HepG2 (cell line): ENCODE measurements at regions not wholly inside any gene's neighbourhood (a gene's known extent, or its start where the extent isn't known, plus 50 kb on each side); places are given as distances from the start of the nearest gene placed in this dataset.
A peak's percentile ranks its signal among the peaks of the same experiment; 100 is the strongest.

Experiments
- ATAC-seq: fragments of 200-7000 bp; cut with Tn5 transposase; 3 replicates; pipeline ENCODE4 v1.9.1; 2020; ENCODE audit warnings: mild to moderate bottlenecking, moderate library complexity
- BruUV-seq: library from RNA; stranded (reverse); fragments of 400-500 nt; replicated peaks from 2 replicates; lab custom pipeline; 2021; lab: Mats Ljungman, UMichigan
- CTCF ChIA-PET: fragments of 300-600 bp; formaldehyde crosslinking; extraction: SDS; loops from one replicate; lab custom pipeline; 2021; ENCODE audit warnings: low total read pairs, inconsistent platforms, low intra/inter-chr PET ratio; lab: Yijun Ruan, JAX
- POLR2A ChIA-PET: fragments of 350-600 bp; sonication (Branson Sonifier 250); formaldehyde crosslinking; loops from one replicate; lab custom pipeline; 2020; ENCODE audit warnings: antibody characterized with exemption, inconsistent platforms; lab: Yijun Ruan, JAX
- DNase-seq: peaks from one replicate; pipeline ENCODE4 v3.0.0-alpha.2; 2015; ENCODE audit warnings: low spot score
- FAIRE-seq: peaks from 3 replicates; lab custom pipeline; 2011; peaks lifted over from hg19 to GRCh38; lab: Jason Lieb, UNC
- H2AFZ ChIP-seq: one replicate; pipeline ENCODE4 v1.6.1; 2011; ENCODE audit warnings: low read length, inconsistent platforms
- H3K27ac ChIP-seq: fragments of 300-600 bp; 3 replicates; pipeline ENCODE4 v1.8.0; 2011; ENCODE audit warnings: mixed run types, mild to moderate bottlenecking, mixed read lengths, low read length, inconsistent platforms; ENCODE audit not compliant: insufficient read depth; ENCODE audit errors: extremely low read length
- H3K27me3 ChIP-seq, 2 experiments: fragments of 200-600 bp in 1 of 2; 2 replicates in 1 of 2; 3 replicates in 1 of 2; pipeline versions ENCODE4 v1.6.0 to v1.8.0; 2011; ENCODE audit warnings: low read length in 2 of 2, mild to moderate bottlenecking in 2 of 2, moderate library complexity in 2 of 2, inconsistent platforms in 1 of 2; ENCODE audit not compliant: insufficient read depth in 2 of 2, control insufficient read depth in 1 of 2
- H3K36me3 ChIP-seq, 2 experiments: fragments of 200-600 bp in 1 of 2; replicated peaks in 1 of 2; 2 replicates in 1 of 2; 3 replicates in 1 of 2; pipeline versions ENCODE4 v1.5.1 to v1.8.0; 2011; ENCODE audit warnings: low read length in 2 of 2, inconsistent platforms in 1 of 2; ENCODE audit not compliant: insufficient read depth in 2 of 2, control insufficient read depth in 1 of 2
- H3K4me1 ChIP-seq: 2 replicates; pipeline ENCODE4 v1.5.1; 2012; ENCODE audit warnings: low read length, inconsistent platforms; ENCODE audit not compliant: insufficient read depth
- H3K4me2 ChIP-seq: 2 replicates; pipeline ENCODE4 v1.6.0; 2011; ENCODE audit warnings: low read depth, low read length, inconsistent platforms
- H3K4me3 ChIP-seq, 3 experiments: fragments of 200-600 bp in 1 of 3; sonication (generic), shearing (Covaris generic) in 1 of 3; replicated peaks in 1 of 3; 2 replicates each; pipeline ENCODE4 v1.5.1; 2011 to 2016; ENCODE audit warnings: low read length in 3 of 3, inconsistent platforms in 2 of 3, low read depth in 2 of 3, mild to moderate bottlenecking in 2 of 3, control low read depth in 1 of 3, mixed read lengths in 1 of 3; ENCODE audit not compliant: insufficient read depth in 1 of 3
- H3K79me2 ChIP-seq: one replicate; pipeline ENCODE4 v1.6.1; 2011; ENCODE audit warnings: low read length, inconsistent platforms; ENCODE audit not compliant: insufficient read depth
- H3K9ac ChIP-seq: 2 replicates; pipeline ENCODE4 v1.6.0; 2011; ENCODE audit warnings: mild to moderate bottlenecking, low read depth, low read length, inconsistent platforms; ENCODE audit not compliant: insufficient read depth
- H3K9me3 ChIP-seq: 2 replicates; pipeline ENCODE4 v1.5.1; 2012; ENCODE audit warnings: mild to moderate bottlenecking, low read length
- H4K20me1 ChIP-seq: 2 replicates; pipeline ENCODE4 v1.6.0; 2011; ENCODE audit warnings: inconsistent platforms, mild to moderate bottlenecking, low read length, moderate library complexity; ENCODE audit not compliant: insufficient read depth
- KDM2A ChIP-seq: sonication (generic); formaldehyde crosslinking; IDR thresholded peaks from 2 replicates; pipeline ENCODE4 v1.4.0; 2020; ENCODE audit warnings: low read depth, missing genetic modification reagents, borderline replicate concordance
- RORA ChIP-seq: sonication (generic); formaldehyde crosslinking; IDR thresholded peaks from 2 replicates; pipeline ENCODE4 v1.5.0; 2020; ENCODE audit warnings: mild to moderate bottlenecking, missing genetic modification reagents, moderate library complexity
- SMAD1 ChIP-seq: sonication (generic); formaldehyde crosslinking; IDR thresholded peaks from 2 replicates; pipeline ENCODE4 v1.4.0; 2020; ENCODE audit warnings: missing genetic modification reagents, low read depth, mild to moderate bottlenecking, borderline replicate concordance
- SNAPC2 ChIP-seq: sonication (generic); formaldehyde crosslinking; IDR thresholded peaks from 2 replicates; pipeline ENCODE4 v1.8.1; 2022; ENCODE audit warnings: mild to moderate bottlenecking, missing genetic modification reagents
- U2AF1 ChIP-seq: fragments of 200-400 bp; formaldehyde crosslinking; optimal IDR thresholded peaks from 2 replicates; pipeline ENCODE3; 2017; ENCODE audit warnings: mild to moderate bottlenecking, low read depth, low read length
- ZNF256 ChIP-seq: sonication (generic); formaldehyde crosslinking; conservative IDR thresholded peaks from 2 replicates; pipeline ENCODE4 v1.4.0; 2020; ENCODE audit warnings: missing genetic modification reagents
- ZNF615 ChIP-seq: sonication (generic); formaldehyde crosslinking; IDR thresholded peaks from 2 replicates; pipeline ENCODE4 v1.5.0; 2020; ENCODE audit warnings: mild to moderate bottlenecking, missing genetic modification reagents, borderline replicate concordance
- ZNF678 ChIP-seq: sonication (generic); formaldehyde crosslinking; IDR thresholded peaks from 2 replicates; pipeline ENCODE4 v1.4.0; 2020; ENCODE audit warnings: mild to moderate bottlenecking, missing genetic modification reagents
- WGBS: methylation state at CpG from one replicate; pipeline ENCODE4 v1.1.6; 2017; ENCODE audit warnings: low lambda C conversion rate; 5-methylcytosine and 5-hydroxymethylcytosine counted together
- in situ Hi-C: cut with HindIII; loops from 2 replicates; pipeline ENCODE4 v1.10.0; 2017; ENCODE audit warnings: low pct_unique_long_range_greater_than_20kb; ENCODE audit not compliant: extremely low pct_ligation_motif_present
- intact Hi-C: fragments of 100-400 bp; cut with micrococcal nuclease; formaldehyde crosslinking; loops from one replicate; pipeline ENCODE4 v1.10.0; 2022; ENCODE audit not compliant: unreplicated experiment
- TF ChIP-seq, protein P1 (sequence below): IDR thresholded peaks from 2 replicates; pipeline ENCODE4 v1.6.1; 2012; ENCODE audit warnings: low read depth, low read length, improper control_type of control experiment
- TF ChIP-seq, protein P2 (sequence below): sonication (generic); formaldehyde crosslinking; IDR thresholded peaks from 2 replicates; pipeline ENCODE4 v1.5.0; 2020; ENCODE audit warnings: missing genetic modification reagents

DNA sequence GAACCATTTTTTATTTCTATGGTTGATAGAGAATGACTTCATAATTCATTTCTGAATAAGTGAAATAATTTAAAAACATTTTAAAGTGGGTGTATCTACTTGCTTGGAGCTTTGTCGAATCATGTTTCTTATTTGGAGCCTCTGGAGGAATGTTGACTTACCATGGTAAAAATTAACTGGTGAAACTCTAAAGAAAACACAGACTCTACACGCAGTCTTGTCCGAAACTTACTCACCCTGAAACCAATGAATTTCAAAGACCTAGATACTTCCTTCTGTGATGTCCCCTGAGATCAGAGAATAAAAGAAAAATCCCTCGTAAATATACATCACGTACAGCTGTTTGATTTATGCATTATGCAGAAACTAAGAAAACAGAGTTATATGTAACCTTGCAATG lies 665.2 kb upstream of the NRXN1 start:
- peaks cover 11% of the 10 kb centered on the region for H3K4me1 ChIP-seq
- ChIA-PET CTCF (no interaction called here), POLR2A (no interaction called here)
- no peak overlapping the region for H3K9ac ChIP-seq
- H4K20me1 ChIP-seq, result no peaks in the 10 kb centered on the region
- H3K36me3 ChIP-seq, result no peaks in the 10 kb centered on the region
- intact Hi-C loops, result no loop called here
- H3K4me3 ChIP-seq, result no peak overlapping the region
- no peaks in the 10 kb centered on the region for H3K27me3 ChIP-seq
- FAIRE-seq, result no peak
- H2AFZ ChIP-seq, result no peak overlapping the region
- ATAC-seq, result peak; percentile 55
- BruUV-seq, result no TSS peak
- no peak for TF ChIP-seq RORA
- no peak for TF ChIP-seq ZNF678 (CRISPR knock-in tag)
- no peak for TF ChIP-seq KDM2A (CRISPR knock-in tag)
- TF ChIP-seq, protein P1, sequence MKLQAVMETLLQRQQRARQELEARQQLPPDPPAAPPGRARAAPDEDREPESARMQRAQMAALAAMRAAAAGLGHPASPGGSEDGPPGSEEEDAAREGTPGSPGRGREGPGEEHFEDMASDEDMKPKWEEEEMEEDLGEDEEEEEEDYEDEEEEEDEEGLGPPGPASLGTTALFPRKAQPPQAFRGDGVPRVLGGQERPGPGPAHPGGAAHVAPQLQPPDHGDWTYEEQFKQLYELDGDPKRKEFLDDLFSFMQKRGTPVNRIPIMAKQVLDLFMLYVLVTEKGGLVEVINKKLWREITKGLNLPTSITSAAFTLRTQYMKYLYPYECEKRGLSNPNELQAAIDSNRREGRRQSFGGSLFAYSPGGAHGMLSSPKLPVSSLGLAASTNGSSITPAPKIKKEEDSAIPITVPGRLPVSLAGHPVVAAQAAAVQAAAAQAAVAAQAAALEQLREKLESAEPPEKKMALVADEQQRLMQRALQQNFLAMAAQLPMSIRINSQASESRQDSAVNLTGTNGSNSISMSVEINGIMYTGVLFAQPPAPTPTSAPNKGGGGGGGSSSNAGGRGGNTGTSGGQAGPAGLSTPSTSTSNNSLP, result no peak
- TF ChIP-seq, protein P2, sequence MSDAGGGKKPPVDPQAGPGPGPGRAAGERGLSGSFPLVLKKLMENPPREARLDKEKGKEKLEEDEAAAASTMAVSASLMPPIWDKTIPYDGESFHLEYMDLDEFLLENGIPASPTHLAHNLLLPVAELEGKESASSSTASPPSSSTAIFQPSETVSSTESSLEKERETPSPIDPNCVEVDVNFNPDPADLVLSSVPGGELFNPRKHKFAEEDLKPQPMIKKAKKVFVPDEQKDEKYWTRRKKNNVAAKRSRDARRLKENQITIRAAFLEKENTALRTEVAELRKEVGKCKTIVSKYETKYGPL (CRISPR knock-in tag), result no peak
- TF ChIP-seq U2AF1, result no peak
- no peak for TF ChIP-seq ZNF615 (CRISPR knock-in tag)
- no peak for TF ChIP-seq SNAPC2
- TF ChIP-seq SMAD1 (CRISPR knock-in tag), result no peak
- no peak for TF ChIP-seq ZNF256
- TF ChIP-seq, all 625 proteins: peak for 0
- Histone ChIP-seq H3K9me3 (no peaks in the 10 kb centered on the region), H3K27ac (no peak overlapping the region), H3K79me2 (no peaks in the 10 kb centered on the region), H3K4me2 (no peak overlapping the region; the same call in 1 of the 2 replicates)
- WGBS, result 2% methylated on average over 5 of the region's 5 CpGs
- in situ Hi-C loops, result no loop called here
- DNase-seq, result peak; percentile 4
